ENCODE measurements at regions not wholly inside any gene's neighbourhood (a gene's known extent, or its start where the extent isn't known, plus 50 kb on each side); places are given as distances from the start of the nearest gene placed in this dataset.
"Not testable (repeated sequence)": the region's sequence is repeated elsewhere in the genome, so short reads cannot be mapped to it uniquely, and the experiment has no call there.

DNA sequence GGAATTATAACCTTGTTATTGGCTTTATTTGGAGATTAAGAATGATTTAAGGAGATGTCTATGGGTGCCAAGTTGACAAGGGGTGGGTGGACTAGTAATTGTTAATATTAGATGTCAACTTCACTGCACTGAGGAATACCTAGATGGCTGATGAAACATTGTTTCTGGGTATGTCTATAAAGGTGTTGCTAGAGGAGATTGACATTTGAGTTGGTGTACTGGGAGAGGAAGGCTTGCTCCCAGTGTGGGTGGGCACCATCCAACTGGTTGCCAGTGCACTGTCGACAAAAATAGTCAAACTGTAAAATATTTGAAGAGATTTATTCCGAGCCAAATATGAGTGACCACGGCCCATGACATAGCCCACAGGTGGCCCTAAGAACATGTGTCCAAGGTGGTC, 378.8 kb downstream of the NDFIP2 start:
- DNase-seq, result no peak

DNA sequence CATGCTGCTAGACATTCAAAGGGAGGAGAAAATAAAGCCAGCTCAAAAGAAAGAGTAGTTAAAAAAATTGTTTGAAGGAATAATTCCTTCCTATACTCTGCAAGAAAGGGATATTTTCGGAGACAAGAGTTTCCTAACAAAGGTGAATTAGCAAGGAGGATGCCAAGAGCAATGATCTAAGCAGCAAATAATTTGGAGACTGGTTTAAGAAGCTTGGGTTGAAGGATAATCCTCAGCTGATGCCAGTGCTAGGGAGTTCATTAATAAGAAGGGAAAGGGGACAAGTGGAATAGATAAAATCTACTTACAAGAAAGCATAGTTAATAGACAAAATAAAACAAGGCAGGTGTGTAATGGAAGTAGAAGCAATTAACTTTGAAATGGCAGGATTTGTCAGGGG, 372.3 kb downstream of the NDFIP2 start:
- no peak for DNase-seq

DNA sequence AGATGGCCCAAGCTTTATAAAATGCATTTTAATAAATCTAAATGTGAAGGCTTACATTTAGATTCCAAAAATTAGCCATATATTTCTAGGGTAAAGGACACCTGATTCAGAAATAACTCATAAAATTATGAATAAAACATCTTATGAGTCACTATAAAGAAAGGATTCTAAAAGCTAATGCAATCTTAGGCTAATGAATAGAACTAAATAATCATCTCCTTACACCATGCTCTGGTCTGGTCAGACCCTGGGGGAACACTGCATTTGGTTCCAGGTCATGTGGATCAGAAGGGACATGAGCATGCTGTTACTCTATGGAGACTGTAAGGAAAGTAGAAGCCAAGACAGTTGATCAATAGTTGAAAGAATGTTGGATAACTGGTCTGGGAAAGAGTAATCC, 370.4 kb downstream of the NDFIP2 start:
- no peak for DNase-seq

DNA sequence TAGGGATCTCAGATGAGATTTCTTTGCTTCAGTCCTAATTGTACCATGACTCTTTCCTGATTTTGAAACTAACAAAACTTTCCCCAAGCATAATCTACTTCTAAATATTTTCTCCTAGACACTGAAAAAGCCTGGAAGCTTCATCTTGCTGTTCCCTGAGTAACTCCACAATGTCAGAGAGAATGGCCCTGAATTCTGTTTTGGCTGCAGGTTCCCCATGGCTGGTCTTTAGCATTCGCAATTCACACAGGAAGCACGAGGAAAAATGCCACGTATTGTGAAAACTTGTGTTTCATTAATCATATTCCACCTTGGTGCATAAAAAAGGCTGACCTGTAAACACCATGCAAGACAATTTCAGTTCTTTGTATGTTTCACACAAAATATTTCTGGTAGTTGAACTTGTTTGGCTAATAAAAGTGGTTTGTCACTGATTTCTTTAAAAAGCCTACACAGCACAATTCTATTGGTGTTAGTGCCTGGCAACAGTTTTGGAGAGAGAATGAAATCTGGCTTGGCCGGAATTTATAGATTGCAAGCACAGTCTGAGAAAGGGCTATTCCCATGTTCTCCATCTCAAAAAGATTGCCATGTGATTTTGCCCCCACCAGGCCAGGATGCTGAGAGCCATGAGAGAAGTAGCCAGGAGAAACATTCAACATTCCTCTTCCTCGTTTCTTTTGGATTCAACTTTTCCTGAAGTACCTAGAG, 367.1 kb downstream of the NDFIP2 start:
- DNase-seq, result no peak

DNA sequence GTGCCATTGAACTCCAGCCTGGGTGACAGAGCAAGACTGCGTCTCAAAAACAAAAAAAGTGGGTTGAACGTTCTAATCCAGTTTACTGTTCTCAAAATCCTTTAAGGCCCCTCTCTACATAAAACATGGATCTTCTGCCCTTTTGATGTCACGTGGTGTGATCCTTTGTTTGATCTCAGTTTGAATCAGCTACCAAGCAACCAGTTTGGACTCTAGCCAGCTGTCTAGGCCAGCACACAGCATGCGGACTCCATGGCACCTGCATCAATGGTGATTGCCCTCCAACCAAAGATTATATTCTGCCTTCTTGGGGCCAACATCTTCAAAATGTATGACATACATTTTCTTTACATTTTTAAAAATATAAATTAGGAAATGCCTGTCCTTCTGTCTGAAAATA, 365.4 kb downstream of the NDFIP2 start:
- DNase-seq, result peak; percentile 43

DNA sequence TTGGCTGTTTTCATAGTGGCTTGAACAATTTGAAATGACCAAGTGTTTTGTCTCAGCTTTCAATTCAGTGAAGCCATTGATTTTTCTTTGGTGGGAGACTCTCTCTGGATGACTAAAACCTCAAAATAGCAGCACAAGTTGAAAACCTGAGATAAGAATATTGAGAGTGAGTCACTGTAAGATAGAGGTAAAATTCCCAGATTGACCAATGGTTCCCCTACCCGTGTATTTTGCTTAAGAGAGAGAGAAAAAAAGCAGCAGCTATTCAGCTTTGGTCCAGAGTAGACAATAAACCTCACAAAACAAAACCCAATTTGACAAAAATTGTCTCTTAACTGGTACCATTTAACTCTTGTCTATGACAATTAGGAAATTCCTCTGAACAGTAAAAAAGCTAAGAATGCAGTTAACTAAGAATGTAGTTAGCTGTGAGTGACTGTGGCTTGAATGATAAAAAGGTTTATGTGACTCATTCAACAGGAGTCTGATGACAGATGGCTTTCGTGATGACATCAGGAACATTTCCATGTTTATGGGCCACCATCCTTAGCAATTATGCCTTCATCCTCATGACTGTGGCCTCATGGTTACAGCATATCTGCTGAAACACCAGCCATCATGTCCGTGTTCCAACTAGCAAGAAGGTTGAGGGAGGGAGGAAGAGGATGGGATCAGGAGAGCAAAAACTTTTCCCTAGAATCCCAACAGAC, 356.9 kb downstream of the NDFIP2 start:
- DNase-seq, result no peak

DNA sequence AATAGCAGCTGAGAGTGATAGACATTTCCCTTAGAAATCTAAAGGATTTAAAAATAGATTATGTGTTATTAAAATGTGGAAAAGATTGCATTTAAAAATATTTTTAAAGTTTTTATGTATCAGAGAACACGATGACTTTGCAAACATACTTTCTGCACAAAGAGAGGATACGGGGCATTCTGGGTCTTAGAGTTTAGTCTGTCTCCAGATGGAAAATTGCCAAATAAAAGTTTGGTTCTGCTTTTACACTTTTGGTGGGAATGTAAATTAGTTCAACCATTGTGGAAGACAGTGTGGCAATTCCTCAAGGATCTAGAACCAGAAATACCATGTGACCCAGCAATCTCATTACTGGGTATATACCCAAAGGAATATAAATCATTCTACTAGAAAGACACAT, 355.2 kb downstream of the NDFIP2 start:
- DNase-seq, result not testable (repeated sequence)

DNA sequence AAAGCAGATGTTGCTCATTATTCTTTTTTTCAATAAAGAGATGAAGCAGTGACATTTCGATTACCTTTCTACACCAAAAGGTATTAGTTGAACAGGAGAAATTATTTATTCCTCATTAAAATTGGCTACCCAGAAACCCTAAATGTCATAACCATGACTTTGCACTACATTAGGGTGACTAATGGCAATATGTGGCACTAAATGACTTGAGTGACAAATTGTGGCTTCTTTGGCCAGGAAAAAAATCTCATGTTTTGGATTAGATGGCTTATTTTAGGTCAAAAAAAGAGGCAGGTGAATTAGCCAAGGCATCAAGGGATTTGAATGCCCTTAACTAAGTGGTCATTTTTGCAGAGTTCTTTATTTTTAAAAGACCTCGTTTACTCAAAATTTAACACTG, 353.9 kb downstream of the NDFIP2 start:
- no peak for DNase-seq

DNA sequence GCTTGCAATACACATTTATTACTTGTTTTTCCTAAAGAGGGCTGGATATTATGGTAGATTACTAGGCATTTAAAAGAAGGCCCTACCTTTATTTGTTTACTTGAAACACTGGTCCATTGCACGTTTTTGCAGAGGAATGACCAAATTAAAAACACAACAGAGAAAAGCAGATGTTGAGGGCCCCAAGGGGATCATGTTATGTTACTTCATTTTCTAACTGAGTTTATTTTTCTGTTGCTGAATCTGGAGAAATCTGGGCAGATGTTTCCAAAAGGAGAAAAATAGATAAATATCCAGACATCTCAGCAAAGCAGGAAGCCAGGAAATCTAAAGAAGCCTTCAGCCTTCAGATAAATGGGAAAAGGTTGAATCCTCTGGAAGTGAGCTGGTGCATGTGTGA, 353.0 kb downstream of the NDFIP2 start:
- no peak for DNase-seq

DNA sequence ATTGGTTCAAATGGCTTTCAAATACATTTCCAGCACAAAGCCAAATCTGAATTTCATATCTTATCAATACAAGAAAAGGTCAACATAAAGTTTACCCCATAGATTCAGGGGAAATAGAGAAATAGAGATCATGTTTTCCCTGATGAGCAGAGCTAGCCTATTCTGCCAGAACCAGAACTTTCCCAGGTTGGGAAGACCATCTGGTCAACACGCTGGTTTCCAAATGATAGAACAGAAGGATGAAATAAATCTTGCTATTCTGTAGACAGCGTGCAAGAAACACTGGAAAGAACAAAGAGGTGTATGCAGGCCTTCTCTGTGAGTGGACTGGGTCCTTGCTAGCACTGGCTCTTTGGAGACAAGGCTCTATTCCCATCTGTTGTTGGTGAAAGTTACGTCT, 350.6 kb downstream of the NDFIP2 start:
- DNase-seq, result no peak

DNA sequence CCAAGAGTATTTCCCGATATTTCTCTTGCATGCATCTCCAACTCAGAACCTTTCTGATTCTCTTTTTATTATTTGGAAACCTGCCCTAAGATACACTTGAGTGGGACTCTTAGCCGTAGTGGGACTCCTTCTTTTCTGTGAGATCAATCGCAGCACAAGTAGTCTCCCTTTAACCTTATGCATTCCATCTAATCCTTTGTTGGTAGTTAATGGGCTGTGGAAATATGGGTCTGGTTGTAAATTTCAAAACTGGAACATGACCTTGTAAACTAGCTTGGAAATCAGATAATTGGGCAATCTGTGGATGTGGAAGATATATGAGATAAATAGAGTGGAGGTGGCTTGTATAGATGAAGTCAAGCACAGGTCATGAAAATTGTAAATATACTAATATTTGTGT, 350.0 kb downstream of the NDFIP2 start:
- no peak for DNase-seq

DNA sequence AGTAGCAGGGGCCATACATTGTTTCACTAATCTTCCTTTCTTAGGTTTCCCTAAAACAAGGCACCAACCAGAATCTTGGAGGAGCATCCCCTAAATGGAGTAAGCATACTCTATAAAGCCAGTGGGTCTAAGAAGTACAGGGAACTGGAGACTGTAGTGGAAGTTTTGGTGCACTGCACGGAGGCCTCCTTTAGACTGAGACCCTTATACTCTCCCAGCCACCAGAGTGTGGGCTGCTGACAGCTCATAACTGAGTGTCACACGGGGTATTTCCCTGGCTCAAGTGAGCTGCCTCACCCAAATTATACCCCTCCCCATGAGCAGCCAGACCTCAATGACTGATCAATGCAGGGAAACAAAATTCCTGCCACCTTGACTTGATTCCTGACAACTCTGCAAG, 349.5 kb downstream of the NDFIP2 start:
- no peak for DNase-seq

DNA sequence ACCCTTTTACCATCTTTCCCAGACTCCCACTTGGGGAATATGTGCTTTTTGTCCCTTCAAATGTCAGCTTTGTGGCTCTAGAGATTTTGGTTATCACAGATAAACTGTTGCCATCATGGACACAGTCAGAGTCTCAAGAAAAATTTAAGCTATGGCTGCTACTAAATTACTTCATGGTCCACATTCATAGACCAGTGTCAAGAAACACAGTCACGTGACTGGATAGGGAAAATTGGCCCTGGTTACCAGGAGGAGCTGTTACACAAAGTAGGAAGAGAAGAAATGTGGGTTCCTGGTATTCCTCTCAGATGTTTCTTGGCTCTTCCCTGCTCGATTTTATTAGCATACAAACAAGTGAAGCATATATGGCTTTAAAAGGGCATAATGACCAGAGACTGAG, 348.9 kb downstream of the NDFIP2 start:
- no peak for DNase-seq

DNA sequence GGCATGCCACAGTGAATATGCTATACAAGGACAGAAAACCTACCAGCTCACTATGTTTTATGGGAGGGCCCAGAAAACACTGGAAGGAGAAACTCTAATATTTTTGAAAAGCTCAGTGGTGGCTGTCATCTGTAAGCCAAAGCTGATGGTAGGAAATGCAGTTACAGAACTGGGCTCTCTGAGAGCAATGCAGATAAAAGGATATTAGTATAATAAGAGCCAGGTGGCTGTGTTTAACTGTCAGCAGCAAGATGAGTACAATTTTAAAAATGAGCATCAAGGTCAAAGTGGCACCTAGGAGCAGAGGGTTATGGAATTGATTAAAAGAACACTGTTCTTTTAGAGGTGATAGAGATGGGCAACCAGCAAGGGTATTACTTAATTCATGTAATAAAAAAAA, 345.0 kb downstream of the NDFIP2 start:
- DNase-seq, result no peak

DNA sequence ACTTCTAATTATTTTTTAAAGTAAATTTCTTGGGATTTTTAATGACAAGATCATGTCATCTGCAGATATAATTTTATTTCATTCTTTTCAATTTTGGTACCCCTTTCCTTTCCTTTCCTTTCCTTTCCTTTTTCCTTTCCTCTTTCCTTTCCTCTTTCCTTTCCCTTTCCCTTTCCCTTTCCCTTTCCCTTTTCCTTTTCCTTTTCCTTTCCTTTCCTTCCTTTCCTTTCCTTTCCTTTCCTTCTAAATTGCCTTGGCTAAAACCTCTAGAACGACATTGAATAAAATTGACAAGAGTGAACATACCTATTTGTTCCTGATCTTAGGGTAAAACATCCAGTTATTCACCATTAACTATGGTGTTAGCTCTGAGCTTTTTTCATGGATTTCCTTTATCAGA, 334.1 kb downstream of the NDFIP2 start:
- DNase-seq, result no peak

DNA sequence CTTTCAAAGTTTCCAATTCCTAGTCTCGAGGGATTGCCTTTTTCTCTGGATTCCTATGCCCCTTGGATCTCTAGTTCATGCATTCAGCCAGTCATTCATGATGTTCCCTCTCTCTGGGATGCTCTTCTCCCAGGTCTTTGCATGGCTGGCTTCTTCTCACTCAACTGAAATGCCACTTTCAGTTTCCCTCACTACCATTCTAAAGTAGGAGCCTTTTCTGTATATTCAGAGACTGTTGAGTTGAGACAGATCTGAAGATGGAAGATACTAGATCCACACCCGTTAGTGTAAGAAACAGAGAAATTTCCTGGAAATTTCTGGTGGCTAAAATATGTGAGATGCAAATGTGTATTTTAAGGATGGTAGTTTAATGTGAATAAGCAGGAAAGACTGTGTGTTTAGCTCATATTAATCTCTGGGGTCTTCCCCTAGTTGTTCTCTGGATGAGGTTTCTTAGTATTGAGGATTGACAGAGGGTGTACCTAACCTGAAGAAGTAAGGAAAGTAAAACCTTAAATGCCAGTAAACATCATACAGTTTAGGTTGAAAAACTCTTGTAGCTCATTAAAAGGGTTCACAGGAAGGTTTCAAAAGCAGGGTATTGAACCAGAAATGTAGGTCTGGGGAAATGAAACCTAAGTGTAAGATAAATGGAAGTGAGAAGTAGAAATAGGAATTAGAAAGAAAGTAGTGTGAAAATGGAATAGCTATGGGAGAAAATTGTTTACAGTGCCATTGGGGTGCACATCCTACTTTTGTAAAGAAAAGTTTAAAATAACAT, 331.3 kb downstream of the NDFIP2 start:
- DNase-seq, result no peak

DNA sequence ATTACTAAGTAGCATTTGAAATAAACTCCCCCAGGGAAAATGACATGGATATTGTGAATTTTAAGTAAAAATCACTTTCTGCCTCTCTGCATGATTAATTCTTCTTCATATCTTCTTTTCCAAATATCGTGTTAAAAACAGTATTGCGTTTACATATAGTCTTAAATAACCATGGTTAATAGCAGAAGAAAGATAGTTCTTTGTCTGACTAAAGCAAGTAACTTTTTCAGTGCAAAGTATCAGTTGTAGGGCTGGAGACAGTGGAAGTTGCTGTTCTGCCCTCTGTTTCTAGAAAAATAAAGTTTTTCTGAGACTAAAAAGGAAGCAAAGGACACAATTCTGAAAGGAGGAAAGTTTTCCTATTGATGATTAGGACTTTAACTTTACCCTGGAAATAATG, 330.2 kb downstream of the NDFIP2 start:
- no peak for DNase-seq

DNA sequence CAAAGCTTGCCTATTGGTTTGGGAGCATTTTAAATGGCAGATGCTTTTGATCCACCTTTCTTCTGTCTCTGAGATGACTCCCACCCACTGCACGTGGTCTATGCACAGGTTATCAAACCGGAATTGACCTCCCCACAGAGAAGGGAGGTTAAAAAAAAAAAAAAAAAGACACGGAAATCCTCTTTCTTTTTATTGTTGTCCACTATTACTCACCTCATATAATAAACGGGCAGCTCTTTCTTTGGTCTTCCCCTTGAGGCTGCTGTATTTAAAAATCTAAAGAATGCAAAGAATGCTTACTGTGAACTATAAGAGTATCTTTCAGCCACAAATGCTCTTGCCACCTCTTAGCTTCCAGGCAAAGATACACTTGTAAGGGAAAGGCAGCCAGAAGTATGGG, 329.7 kb downstream of the NDFIP2 start:
- no peak for DNase-seq

DNA sequence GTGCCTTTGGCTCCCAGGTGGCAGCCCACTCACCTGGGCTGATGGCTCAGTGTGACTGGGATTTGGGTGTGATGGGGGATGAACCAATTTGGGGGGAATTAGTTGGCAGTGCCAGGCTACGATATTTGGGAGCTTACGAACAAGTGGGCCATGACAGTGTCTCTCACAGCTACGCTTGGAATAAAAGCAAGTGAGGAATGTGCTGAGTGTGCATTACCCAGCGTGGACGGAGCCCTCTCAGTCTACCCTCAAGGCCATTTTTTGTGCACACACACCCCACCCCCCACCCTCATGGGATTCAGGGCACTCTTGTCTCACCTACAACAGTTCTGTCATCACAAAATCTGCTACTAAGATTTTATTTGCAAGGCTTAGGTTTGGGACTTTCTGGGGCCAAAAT, 329.1 kb downstream of the NDFIP2 start:
- no peak for DNase-seq

DNA sequence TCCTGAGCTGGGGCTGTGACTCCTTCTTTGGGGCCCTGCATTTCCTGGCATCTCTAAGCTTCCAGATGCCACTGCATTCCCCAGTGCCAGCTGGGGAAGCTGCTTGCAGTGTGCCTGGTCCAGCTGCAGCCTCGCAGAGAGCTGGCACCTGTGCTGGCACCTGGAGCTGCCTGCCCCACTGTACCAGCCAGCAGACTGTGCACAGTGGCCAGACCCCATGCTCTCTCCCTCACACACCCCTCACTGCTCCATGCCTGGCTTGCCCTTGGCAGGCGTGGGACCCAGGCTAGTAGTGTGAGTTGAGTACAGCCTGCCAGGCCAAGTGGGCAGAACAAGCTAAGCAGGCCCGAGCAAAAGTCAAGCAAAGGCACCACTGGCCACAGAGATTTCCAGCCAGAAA, 327.5 kb downstream of the NDFIP2 start:
- no peak for DNase-seq

DNA sequence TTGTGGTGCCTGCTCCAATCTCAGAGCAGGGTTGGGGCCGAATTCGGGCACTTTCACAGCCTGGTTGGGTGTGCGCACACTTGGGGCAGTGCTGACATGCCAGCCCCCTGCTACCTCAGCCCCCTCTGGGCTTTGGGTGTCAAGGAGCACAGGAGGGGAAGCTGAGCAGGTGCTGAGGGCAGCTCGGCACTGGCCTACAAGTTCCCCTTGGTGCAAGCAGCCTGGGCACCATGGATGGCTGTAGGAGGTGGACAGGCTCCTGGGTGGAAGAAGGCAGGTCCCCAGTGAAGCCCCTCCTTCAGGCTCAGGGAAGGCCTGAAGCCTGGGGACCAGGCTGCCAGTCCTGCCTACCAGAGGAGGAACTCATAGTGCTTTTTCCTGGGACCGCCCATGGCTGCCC, 326.6 kb downstream of the NDFIP2 start:
- DNase-seq, result no peak

DNA sequence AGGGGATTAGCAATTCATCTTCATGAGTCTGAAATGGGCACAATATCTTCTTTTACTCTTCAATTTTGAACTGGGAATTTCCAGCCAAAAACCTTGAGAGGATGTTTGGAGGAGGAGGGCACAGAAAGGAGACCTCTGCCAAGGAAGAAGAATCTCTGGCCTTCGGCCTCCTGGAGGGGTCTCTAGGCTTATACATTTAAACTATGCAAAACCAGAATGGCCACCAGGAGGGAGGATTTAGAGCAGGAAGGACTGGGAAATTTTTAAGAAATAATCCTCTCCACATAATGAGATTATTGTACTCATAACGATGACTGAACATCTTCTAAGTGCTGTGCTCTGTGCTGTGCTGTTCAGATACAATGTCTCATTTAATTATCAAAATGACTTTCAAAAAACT, 325.9 kb downstream of the NDFIP2 start:
- DNase-seq, result no peak

DNA sequence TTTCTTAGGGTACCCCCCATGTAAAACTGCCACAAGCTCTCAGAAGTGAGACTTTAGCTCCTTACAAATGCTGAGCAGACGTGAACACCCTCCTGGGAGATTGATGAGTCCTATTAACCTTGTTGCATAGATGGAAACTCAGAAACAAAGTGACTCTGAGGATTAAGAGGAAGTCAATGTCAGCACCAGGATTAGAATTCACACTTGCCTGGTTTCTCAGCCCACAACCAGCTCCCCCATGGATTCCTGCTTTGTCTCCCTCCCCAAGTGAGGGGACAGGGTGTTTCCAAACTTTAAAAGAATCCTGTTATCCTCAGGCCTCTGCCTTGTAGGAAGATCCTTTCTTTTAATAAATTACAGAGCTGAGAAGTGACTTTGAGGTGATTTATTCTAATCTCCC, 324.4 kb downstream of the NDFIP2 start:
- no peak for DNase-seq

DNA sequence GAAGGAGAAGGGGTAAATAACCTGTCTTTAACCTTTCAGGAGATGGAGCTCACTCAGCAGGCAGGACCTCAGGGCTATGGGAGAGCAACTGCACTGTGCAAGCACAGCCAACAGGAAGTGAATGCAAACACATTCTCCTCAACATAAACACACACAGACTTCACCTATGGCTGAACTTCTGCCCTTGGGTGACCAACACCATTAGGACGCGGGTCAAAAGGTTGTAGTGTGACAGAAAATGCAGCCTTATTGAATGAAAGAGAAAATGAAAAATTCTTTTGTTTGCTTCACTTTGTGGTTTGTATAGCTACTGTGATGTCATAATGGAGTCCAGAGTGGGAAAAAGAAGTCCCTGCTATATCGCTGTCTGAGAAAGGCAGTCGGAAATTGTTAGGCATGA, 323.0 kb downstream of the NDFIP2 start:
- no peak for DNase-seq
